ENCODE measurements at regions not wholly inside any gene's neighbourhood (a gene's known extent, or its start where the extent isn't known, plus 50 kb on each side); places are given as distances from the start of the nearest gene placed in this dataset.
"Not testable (repeated sequence)": the region's sequence is repeated elsewhere in the genome, so short reads cannot be mapped to it uniquely, and the experiment has no call there.

DNA sequence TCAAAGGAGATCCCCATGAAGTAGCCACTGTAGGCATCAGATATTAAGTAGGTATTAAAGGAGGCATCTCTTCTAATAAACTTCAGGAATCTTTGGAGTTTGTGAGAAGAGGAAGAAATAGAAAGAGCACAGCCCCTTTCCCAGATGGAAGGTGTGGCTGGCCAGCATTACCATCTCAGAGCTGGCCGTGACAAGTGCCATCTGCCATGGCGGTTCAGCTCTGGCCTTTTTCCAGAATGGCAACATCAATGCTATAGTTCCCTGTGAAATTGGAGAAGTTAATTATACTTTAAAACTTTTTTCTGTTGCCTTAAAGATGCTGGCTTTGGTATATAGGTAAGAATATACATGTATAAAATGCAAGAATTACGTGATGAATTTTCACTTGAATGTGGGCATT, 51.9 kb upstream of the MCUR1 start:
- Histone ChIP-seq H3K36me3 (no peaks in the 10 kb centered on the region), H3K4me3 (no peak overlapping the region), H3K9me3 (no peaks in the 10 kb centered on the region), H3K4me1 (no peaks in the 10 kb centered on the region), H3K27ac (no peak overlapping the region), H3K27me3 (ENCODE audit: low read depth) (no peaks in the 10 kb centered on the region)
- no peak for ATAC-seq
- TF ChIP-seq, protein P1, sequence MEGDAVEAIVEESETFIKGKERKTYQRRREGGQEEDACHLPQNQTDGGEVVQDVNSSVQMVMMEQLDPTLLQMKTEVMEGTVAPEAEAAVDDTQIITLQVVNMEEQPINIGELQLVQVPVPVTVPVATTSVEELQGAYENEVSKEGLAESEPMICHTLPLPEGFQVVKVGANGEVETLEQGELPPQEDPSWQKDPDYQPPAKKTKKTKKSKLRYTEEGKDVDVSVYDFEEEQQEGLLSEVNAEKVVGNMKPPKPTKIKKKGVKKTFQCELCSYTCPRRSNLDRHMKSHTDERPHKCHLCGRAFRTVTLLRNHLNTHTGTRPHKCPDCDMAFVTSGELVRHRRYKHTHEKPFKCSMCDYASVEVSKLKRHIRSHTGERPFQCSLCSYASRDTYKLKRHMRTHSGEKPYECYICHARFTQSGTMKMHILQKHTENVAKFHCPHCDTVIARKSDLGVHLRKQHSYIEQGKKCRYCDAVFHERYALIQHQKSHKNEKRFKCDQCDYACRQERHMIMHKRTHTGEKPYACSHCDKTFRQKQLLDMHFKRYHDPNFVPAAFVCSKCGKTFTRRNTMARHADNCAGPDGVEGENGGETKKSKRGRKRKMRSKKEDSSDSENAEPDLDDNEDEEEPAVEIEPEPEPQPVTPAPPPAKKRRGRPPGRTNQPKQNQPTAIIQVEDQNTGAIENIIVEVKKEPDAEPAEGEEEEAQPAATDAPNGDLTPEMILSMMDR (IDR thresholded peaks at IDR 0.05): no peak
- intact Hi-C loops (cut with DNase I): no loop called here
- DNase-seq: no peak

DNA sequence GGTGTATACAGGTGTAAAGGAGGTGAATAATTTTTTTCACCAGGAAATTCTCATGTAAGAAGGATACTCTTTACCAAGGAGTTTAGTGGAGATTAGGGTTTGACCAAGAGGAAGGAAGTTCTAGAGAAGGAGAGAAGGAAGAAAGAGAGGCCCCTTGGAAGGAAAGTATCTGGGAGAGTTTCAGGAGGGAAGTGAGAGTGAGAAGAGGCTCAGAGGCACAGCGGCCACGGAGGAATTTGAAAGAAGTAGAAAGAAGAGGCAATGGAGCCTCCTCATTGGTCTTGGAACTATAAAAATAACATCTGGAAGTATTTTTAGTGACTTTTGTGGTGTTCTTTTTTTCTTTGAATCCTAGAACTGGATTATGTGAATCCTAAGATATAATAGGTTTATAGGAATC, 50.8 kb upstream of the MCUR1 start:
- TF ChIP-seq, protein P1 (IDR thresholded peaks at IDR 0.05): no peak
- no peak for DNase-seq
- intact Hi-C loops (cut with DNase I): no loop called here

DNA sequence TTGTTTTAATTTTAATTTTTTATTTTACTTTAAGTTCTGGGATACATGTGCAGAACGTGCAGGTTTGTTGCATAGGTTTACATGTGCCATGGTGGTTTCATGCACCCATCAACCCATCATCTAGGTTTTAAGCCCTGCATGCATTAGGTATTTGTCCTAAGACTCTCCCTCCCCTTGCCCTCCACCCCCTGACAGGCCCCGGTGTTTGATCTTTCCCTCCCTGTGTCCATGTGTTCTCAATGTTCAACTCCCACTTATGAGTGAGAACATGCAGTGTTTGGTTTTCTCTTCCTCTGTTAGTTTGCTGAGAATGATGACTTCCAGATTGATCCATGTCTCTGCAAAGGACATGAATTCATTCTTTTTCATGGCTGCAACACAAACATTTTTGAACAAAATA, 50.3 kb upstream of the MCUR1 start:
- H3K9me3 ChIP-seq; ATAC-seq; H3K27me3 ChIP-seq (ENCODE audit: low read depth); H3K36me3 ChIP-seq; H3K4me1 ChIP-seq; intact Hi-C loops (cut with DNase I); H3K27ac ChIP-seq; DNase-seq; H3K4me3 ChIP-seq: not testable (repeated sequence)

More for the DNA sequence above, 50.8 kb upstream of the MCUR1 start:
- H3K9me3 ChIP-seq: no peaks in the 10 kb centered on the region
- no peak overlapping the region for H3K4me3 ChIP-seq
- H3K27me3 ChIP-seq (ENCODE audit: low read depth): peaks cover 5% of the 10 kb centered on the region
- H3K4me1 ChIP-seq: peaks cover 2% of the 10 kb centered on the region
- no peaks in the 10 kb centered on the region for H3K36me3 ChIP-seq
- ATAC-seq: no peak
- no peak overlapping the region for H3K27ac ChIP-seq

Measured in lower lobe of right lung (tissue), 2 donors.